ENCODE measurements at regions not wholly inside any gene's neighbourhood (a gene's known extent, or its start where the extent isn't known, plus 50 kb on each side); places are given as distances from the start of the nearest gene placed in this dataset.

GRCh38 chr13:44136696-44137268, 236.8 kb upstream of the SERP2 start:
- FAIRE-seq: no peak
- no peak for DNase-seq (ENCODE audit: insufficient read length, low spot score)
- no peak for TF ChIP-seq POLR2AphosphoS5 (IDR thresholded peaks at IDR 0.05; ENCODE audit: low read depth, low read length)
- TF ChIP-seq POLR2A (IDR thresholded peaks at IDR 0.05; ENCODE audit: low read depth, low read length): no peak
- no peak for TF ChIP-seq TAF1 (IDR thresholded peaks at IDR 0.05; ENCODE audit: low read depth, low read length)
- no peak for TF ChIP-seq POU2F2 (IDR thresholded peaks at IDR 0.05; ENCODE audit: low read depth, low read length)
- no peak for TF ChIP-seq PAX5 (IDR thresholded peaks at IDR 0.05; ENCODE audit: insufficient read depth, low read length, severe bottlenecking)
- no peak for TF ChIP-seq SPI1 (IDR thresholded peaks at IDR 0.05; ENCODE audit: low read depth, low read length)

- DNase-seq (ENCODE audit: insufficient read length, low spot score) (no peak), FAIRE-seq (no peak)
- TF ChIP-seq PAX5 (IDR thresholded peaks at IDR 0.05; ENCODE audit: insufficient read depth, low read length, severe bottlenecking): no peak
- no peak for TF ChIP-seq POU2F2 (IDR thresholded peaks at IDR 0.05; ENCODE audit: low read depth, low read length)
- no peak for TF ChIP-seq POLR2A (IDR thresholded peaks at IDR 0.05; ENCODE audit: low read depth, low read length)
- no peak for TF ChIP-seq POLR2AphosphoS5 (IDR thresholded peaks at IDR 0.05; ENCODE audit: low read depth, low read length)
- no peak for TF ChIP-seq SPI1 (IDR thresholded peaks at IDR 0.05; ENCODE audit: low read depth, low read length)
- TF ChIP-seq TAF1 (IDR thresholded peaks at IDR 0.05; ENCODE audit: low read depth, low read length): no peak
Measured at GRCh38 chr13:44137466-44137865, 236.2 kb upstream of the SERP2 start.

- FAIRE-seq (no peak), DNase-seq (ENCODE audit: insufficient read length, low spot score) (no peak)
- no peak for TF ChIP-seq SPI1 (IDR thresholded peaks at IDR 0.05; ENCODE audit: low read depth, low read length)
- TF ChIP-seq POLR2AphosphoS5 (IDR thresholded peaks at IDR 0.05; ENCODE audit: low read depth, low read length): no peak
- TF ChIP-seq PAX5 (IDR thresholded peaks at IDR 0.05; ENCODE audit: insufficient read depth, low read length, severe bottlenecking): no peak
- no peak for TF ChIP-seq POLR2A (IDR thresholded peaks at IDR 0.05; ENCODE audit: low read depth, low read length)
- TF ChIP-seq TAF1 (IDR thresholded peaks at IDR 0.05; ENCODE audit: low read depth, low read length): no peak
- TF ChIP-seq POU2F2 (IDR thresholded peaks at IDR 0.05; ENCODE audit: low read depth, low read length): no peak
Measured at GRCh38 chr13:44140146-44140545, 233.5 kb upstream of the SERP2 start.

- DNase-seq (ENCODE audit: insufficient read length, low spot score): no peak
Measured at GRCh38 chr13:44140888-44141724, 232.5 kb upstream of the SERP2 start.

GRCh38 chr13:44141725-44142539, 231.7 kb upstream of the SERP2 start:
- 0 out of 2 replicates have a peak, but pooled peaks have one; percentile 46 for TF ChIP-seq POLR2AphosphoS5 (IDR thresholded peaks at IDR 0.05; ENCODE audit: low read depth, low read length)
- no peak for TF ChIP-seq SPI1 (IDR thresholded peaks at IDR 0.05; ENCODE audit: low read depth, low read length)
- peak; percentile 39; the same call in 1 of the 2 replicates for TF ChIP-seq POLR2A (IDR thresholded peaks at IDR 0.05; ENCODE audit: low read depth, low read length)
- peak; percentile 53; the same call in 1 of the 2 replicates for TF ChIP-seq TAF1 (IDR thresholded peaks at IDR 0.05; ENCODE audit: low read depth, low read length)
- no peak for TF ChIP-seq PAX5 (IDR thresholded peaks at IDR 0.05; ENCODE audit: insufficient read depth, low read length, severe bottlenecking)
- TF ChIP-seq POU2F2 (IDR thresholded peaks at IDR 0.05; ENCODE audit: low read depth, low read length): no peak
- FAIRE-seq (peak; percentile 33), DNase-seq (ENCODE audit: insufficient read length, low spot score) (peak; percentile 96)

More at GRCh38 chr13:44140888-44141724, 232.5 kb upstream of the SERP2 start:
- FAIRE-seq: no peak
- no peak for TF ChIP-seq POLR2AphosphoS5 (IDR thresholded peaks at IDR 0.05; ENCODE audit: low read depth, low read length)
- TF ChIP-seq POU2F2 (IDR thresholded peaks at IDR 0.05; ENCODE audit: low read depth, low read length): no peak
- no peak for TF ChIP-seq SPI1 (IDR thresholded peaks at IDR 0.05; ENCODE audit: low read depth, low read length)
- no peak for TF ChIP-seq TAF1 (IDR thresholded peaks at IDR 0.05; ENCODE audit: low read depth, low read length)
- TF ChIP-seq POLR2A (IDR thresholded peaks at IDR 0.05; ENCODE audit: low read depth, low read length): no peak
- TF ChIP-seq PAX5 (IDR thresholded peaks at IDR 0.05; ENCODE audit: insufficient read depth, low read length, severe bottlenecking): no peak

- no peak for DNase-seq (ENCODE audit: insufficient read length, low spot score)
- TF ChIP-seq PAX5 (IDR thresholded peaks at IDR 0.05; ENCODE audit: insufficient read depth, low read length, severe bottlenecking) (no peak), TAF1 (IDR thresholded peaks at IDR 0.05; ENCODE audit: low read depth, low read length) (no peak), POU2F2 (IDR thresholded peaks at IDR 0.05; ENCODE audit: low read depth, low read length) (no peak), POLR2AphosphoS5 (IDR thresholded peaks at IDR 0.05; ENCODE audit: low read depth, low read length) (no peak), SPI1 (IDR thresholded peaks at IDR 0.05; ENCODE audit: low read depth, low read length) (no peak), POLR2A (IDR thresholded peaks at IDR 0.05; ENCODE audit: low read depth, low read length) (no peak)
- FAIRE-seq: no peak
Measured at GRCh38 chr13:44142540-44142867, 231.1 kb upstream of the SERP2 start.

- no peak for DNase-seq (ENCODE audit: insufficient read length, low spot score)
- no peak for FAIRE-seq
- TF ChIP-seq POU2F2 (IDR thresholded peaks at IDR 0.05; ENCODE audit: low read depth, low read length) (no peak), TAF1 (IDR thresholded peaks at IDR 0.05; ENCODE audit: low read depth, low read length) (no peak), PAX5 (IDR thresholded peaks at IDR 0.05; ENCODE audit: insufficient read depth, low read length, severe bottlenecking) (no peak), POLR2A (IDR thresholded peaks at IDR 0.05; ENCODE audit: low read depth, low read length) (no peak), POLR2AphosphoS5 (IDR thresholded peaks at IDR 0.05; ENCODE audit: low read depth, low read length) (no peak), SPI1 (IDR thresholded peaks at IDR 0.05; ENCODE audit: low read depth, low read length) (no peak)
Measured at GRCh38 chr13:44142941-44143665, 230.5 kb upstream of the SERP2 start.

- TF ChIP-seq SPI1 (IDR thresholded peaks at IDR 0.05; ENCODE audit: low read depth, low read length) (peak; percentile 68), PAX5 (IDR thresholded peaks at IDR 0.05; ENCODE audit: insufficient read depth, low read length, severe bottlenecking) (no peak)
Measured at GRCh38 chr13:44146138-44146537, 227.5 kb upstream of the SERP2 start.

More at GRCh38 chr13:44146138-44146537, 227.5 kb upstream of the SERP2 start:
- DNase-seq (ENCODE audit: insufficient read length, low spot score): no peak
- FAIRE-seq: no peak
